ENCODE measurements at regions not wholly inside any gene's neighbourhood (a gene's known extent, or its start where the extent isn't known, plus 50 kb on each side); places are given as distances from the start of the nearest gene placed in this dataset.

GRCh38 chr2:174667250-174667860 lies 69.8 kb upstream of the WIPF1 start:
- no peak for DNase-seq

- DNase-seq = no peak
Measured at GRCh38 chr2:174666845-174667244, 69.2 kb upstream of the WIPF1 start.

- no peak for DNase-seq
Measured at GRCh38 chr2:174666312-174666711, 68.7 kb upstream of the WIPF1 start.

GRCh38 chr2:174664084-174664759 lies 66.6 kb upstream of the WIPF1 start:
- no peak for DNase-seq

GRCh38 chr2:174663550-174663949 lies 65.9 kb upstream of the WIPF1 start:
- DNase-seq = no peak

- DNase-seq = no peak
Measured at GRCh38 chr2:174662859-174663258, 65.3 kb upstream of the WIPF1 start.

GRCh38 chr2:174662459-174662858 lies 64.9 kb upstream of the WIPF1 start:
- no peak for DNase-seq

GRCh38 chr2:174660984-174661675 lies 63.5 kb upstream of the WIPF1 start:
- no peak for DNase-seq

- no peak for DNase-seq
Measured at GRCh38 chr2:174659069-174659900, 61.7 kb upstream of the WIPF1 start.

- no peak for DNase-seq
Measured at GRCh38 chr2:174656676-174657176, 59.1 kb upstream of the WIPF1 start.

- no peak for DNase-seq
Measured at GRCh38 chr2:174656035-174656434, 58.4 kb upstream of the WIPF1 start.

GRCh38 chr2:174654419-174654941 lies 56.9 kb upstream of the WIPF1 start:
- no peak for DNase-seq

- no peak for DNase-seq
Measured at GRCh38 chr2:174648896-174649295, 51.3 kb upstream of the WIPF1 start.
